Stimulated activated CD4-positive, alpha-beta T cell treated with anti-CD3 and anti-CD28 coated beads, Interleukin-1b, Interleukin-23, amount 100 ng/mL, for 4 hours (primary cell): ENCODE measurements at regions not wholly inside any gene's neighbourhood (a gene's known extent, or its start where the extent isn't known, plus 50 kb on each side); places are given as distances from the start of the nearest gene placed in this dataset.

Experiments used
- DNase-seq, 2 donors: peaks; one replicate each; pipeline ENCODE4 v3.0.0-alpha.2; 2020; ENCODE audit warnings: low read depth in 2 of 2

DNA sequence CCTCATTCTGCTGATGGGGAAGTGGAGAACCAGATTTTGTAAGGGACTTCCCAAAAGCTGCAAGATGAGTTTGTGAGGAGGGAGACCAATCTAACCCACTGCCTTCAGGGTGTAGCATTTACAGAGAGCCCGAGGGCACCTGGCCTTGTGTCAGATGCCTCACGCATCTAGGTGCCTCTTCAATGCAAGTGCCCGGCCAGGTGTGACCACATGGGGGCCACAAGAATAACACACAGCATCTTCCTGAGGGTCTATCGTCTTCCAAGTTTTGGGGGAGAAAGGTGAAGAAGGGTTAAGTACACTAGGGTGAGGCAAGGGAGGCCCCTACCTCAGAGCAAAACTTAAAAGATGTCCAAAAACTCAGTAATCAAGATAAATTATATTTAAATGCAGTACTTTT is 401.7 kb upstream of the CDH5 start:
- no peak for DNase-seq

DNA sequence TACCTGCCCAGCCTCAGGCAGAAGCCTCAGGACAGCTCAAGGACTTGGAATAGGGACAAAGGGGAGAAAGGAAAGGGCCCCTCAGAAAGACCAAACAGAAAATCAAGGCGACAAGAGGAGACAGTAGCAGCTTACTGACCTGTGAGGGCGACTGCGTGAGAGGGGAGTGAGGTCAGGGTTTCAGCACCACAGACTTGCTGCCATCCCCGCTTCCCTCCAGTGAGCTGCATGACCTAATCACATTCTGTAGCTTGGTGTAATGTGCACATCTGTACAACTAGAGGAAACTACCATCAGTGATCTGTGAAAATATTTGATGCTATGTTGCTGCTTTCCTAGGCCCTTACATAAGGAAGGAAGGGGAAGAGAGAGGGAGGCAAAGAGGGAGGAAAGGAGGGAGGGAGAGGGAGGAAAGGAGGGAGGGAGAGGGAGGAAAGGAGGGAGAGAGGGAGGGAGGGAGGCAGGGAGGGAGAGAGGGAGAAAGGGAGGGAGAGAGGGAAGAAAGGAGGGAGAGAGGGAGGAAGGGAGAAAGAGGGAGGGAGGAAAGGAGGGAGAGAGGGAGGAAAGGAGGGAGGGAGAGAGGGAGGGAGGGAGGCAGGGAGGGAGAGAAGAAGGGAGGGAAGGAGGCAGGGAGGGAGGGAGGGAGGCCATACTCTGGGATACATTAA is 404.9 kb upstream of the CDH5 start:
- DNase-seq, result no peak

DNA sequence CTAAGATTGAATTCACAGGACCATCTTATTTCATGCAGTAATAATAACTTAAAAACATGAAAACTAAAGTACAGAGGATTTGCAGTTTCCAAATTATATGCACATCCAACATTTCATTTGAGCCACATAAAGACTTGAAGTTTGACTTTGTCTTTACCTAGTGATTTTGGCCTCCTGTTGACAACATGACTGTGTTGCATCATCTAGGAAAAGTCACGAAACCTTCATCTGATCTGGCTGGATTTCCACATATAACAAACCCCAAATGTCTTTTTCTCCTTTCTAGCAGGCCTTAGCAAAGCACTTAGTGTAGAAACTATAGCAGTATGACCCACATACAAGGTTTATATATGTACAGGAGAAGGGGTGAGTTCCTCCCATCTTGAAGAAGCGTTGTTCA is 406.5 kb upstream of the CDH5 start:
- DNase-seq, result no peak

DNA sequence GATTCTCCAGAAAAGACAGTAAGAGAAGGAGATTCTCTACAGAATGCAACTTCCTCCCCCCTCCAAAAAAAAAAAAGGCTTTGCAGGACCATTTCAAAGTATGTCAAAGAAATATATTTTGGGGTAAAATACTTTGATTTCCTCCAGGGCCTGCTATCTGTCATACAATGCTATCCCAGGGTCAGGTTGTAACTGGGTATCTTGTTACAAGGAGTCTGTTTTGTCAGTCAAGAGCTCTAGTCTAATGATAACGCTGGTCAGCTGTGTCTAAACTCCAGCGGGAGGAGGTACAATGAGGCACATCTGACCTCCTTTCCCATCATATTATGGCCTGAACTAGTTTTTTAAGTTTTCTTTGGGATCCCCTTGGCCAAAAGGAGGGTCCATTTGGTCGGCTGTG is 408.4 kb upstream of the CDH5 start:
- DNase-seq, result no peak

DNA sequence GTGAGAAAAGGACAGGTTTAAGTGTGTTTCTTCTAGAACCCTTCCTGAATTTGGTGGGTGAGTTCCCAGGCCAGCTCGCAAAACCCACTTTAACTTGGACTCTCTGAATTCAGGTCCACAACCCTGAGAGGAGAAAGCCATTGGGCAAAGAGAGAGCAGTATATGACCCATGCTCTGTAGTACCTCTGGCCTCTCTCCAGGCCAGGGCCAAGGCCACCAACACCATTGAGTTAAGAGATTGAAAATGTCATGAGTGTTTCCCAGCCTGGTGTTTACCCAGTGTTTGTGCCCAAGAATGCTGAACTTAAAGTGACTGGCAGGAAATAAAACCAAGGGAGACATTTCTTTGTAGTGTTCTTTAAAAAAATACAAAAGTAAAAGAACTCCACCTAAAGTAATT is 410.4 kb upstream of the CDH5 start:
- no peak for DNase-seq

DNA sequence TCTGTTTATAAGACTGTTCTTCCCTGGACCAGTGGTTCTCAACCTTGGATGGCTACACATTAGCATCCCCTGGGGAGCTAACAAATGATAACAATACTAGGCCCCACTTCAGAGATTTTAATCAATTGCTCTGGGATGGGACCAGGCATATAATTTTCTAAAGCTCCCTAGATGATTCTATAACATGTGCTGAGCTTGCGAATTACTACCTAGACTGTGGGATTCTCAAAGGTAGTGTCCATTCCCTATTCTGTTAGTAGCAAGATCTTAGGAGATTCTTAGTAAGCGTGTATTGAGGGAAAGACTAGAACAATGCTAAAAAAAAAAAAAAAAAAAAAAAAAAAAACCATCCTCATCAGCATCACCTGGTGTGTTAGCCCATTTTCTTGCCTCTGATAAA is 412.0 kb upstream of the CDH5 start:
- no peak for DNase-seq

DNA sequence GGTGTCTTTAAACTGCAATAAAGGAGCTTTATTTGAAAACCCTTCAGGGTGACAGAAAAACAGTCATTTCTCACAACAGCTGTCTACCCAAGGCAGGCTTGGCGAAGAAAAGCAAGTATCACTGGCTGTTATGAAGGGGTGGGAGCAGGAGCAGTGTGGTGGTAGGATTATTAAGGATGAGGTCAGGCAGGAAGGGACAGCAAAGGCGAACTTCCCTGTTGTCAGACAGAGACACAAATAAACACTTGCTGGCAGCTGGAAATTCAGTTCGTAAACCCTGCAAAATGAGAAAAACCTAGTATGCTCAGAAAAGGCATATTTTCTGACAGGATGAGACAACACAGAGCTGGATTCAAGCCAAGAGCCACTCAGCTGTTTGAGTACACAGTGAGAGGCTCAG is 416.3 kb upstream of the CDH5 start:
- no peak for DNase-seq

DNA sequence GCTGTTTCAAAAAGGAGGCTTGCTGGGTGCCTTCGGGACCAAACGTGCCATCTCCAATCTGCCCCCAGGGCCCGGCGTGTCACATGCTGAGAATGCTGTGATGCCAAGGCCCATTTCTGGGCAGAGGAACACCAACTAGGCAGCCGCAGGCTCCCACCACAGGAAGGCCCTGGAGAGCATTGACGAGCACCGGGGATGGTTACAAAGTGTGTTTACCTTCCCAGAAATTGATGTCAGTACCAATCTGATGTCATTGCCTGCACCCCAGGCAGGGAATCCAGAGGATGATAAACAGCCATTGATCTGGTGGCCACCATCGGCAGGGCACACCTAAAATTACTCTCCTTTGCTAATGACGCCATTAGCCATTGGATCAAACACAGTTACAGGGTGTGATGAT is 418.1 kb upstream of the CDH5 start:
- DNase-seq, result no peak

DNA sequence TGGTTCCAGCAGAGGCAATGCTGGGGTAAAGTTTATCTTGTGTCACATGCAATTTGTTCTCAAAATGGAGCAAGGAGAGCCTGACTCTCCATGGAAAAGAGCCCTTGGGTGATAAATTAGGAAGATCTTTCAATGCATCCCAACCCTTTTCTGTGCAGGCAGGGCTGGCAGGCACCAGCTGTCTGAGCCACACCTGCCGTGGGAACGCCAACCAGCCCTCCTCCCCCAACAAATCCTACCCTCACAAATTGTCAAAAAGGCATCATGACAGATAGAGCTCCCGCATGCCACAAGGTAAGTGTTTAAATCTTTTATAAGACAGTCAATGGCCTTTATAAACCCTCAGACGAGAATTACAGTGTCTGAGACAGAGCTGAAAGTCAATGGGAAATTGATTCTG is 418.5 kb upstream of the CDH5 start:
- DNase-seq, result no peak

DNA sequence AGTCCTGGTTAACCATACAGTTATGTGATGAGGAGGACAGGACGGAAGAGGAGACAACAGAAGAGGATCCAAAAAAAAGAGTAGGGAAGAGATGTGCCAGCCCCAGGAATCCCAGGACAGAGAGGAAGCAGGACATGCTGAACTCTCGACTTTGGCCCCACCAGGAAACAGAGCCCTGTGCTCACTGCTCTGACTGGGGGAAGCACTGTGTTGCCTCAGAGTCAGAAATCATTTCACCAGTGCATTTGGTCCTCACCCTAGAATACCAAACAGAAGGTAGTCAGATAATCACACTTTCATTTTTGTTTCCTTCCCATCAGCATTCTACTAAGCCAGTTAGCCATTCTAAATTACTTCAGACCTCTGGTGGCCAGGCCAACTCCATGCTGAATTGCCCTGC is 421.0 kb upstream of the CDH5 start:
- DNase-seq, result no peak

DNA sequence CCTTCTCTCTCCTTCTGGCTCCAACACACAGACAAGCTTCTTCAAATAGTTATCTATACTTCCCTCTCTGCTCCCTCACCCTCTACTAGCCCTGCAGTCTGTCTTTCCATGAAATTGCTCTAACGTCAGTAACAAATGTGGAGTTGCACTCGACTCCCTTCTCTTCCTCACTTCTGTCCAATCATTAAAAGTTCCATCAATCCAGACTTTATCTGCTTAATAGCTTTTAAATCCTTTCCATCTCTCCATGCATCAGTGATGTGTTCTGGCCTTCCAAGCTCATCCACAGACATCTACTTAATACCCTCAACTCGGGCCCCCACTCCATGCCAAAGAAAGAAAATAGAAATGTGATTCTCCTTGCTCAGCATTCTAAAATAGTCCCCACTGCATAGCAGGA is 422.1 kb upstream of the CDH5 start:
- DNase-seq, result no peak

DNA sequence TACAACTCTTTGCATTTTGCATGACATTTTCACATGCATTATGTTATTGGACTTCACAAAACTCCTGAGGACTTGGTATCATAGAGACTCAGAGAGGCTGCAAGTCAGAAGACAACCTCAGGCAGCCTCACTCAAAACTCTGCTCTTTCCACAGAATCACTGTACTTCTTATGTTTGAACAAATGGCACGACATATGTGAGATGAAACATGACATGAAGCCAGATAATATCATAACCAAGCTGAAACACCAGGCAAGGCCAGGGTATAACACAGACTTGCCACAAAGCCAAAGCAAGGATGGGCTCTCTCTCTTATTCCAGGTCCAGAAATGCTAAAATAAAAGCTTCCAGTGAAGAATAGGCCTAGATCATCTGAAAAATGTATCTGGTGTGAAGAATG is 425.8 kb upstream of the CDH5 start:
- no peak for DNase-seq

DNA sequence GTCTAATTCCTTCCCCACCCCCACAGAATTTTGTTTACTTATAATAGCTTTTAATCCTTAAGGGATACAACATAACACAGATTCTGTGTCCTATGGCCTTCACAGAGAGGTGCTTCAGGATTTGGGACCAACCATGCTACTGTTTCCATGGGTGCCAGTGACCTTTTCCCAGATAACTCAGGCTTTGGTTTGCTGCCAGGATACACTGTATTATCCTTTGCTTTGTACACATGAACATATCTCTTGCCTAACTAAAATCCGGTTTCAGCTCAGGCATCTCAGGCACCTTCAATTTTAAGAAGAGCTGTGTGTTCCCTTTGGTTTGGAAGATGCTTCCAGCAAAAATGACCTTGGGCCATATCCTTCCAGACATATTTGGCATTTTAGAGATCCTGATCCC is 428.4 kb upstream of the CDH5 start:
- DNase-seq, result no peak

DNA sequence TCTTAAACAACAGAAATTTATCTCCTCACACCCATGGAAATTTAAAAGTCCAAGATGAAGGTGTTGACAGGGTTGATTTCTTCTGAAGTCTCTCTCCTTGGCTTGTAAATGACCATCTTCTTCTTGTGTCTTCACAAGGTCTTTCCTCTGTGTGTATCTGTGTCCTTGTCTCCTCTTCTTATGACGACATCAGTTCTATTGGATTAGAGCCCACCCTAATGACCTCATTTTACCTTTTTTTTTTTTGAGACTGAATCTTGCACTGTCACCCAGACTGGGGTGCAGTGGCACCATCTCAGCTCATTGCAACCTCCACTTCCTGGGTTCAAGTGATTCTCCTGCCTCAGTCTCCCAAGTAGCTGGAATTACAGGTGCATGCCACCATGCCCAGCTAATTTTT is 429.0 kb upstream of the CDH5 start:
- no peak for DNase-seq

DNA sequence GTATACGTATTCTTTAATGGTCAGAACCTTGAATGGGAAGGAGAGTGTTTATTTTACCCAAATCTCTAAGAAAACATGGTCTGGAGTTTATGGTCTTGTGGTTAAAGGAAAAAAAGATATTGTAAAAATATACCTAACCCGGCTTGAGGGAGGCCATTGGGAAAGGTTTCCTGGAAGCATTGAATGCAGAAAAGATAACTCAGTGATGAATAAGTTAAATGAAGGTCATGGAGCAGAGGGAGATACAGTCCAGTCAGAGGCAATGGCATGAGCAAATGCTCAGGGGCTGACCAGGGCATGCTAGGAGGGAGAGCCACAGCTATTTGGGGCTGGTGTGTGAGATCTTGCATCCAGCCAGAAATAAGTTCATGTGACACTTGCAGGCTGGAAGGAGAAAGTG is 430.4 kb upstream of the CDH5 start:
- DNase-seq, result no peak

DNA sequence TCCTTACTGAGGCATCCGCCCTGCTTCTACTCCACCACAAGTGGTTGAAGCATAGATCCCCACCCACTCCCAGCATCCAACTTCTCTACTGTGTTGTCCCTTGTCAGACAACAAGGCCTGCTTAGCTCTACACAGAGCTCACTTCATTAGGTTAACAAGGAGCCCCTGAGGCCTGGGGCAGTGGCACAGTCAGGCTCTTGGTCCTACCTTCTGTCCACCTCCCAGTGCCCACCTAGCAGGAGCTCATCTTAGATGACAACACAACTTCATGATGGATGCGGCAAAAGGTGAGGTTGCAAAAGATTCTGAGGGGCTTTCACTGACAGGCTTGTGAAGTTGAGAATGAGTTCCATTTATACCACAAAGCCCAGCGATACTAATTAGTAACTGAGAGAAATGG is 432.0 kb upstream of the CDH5 start:
- DNase-seq, result no peak

DNA sequence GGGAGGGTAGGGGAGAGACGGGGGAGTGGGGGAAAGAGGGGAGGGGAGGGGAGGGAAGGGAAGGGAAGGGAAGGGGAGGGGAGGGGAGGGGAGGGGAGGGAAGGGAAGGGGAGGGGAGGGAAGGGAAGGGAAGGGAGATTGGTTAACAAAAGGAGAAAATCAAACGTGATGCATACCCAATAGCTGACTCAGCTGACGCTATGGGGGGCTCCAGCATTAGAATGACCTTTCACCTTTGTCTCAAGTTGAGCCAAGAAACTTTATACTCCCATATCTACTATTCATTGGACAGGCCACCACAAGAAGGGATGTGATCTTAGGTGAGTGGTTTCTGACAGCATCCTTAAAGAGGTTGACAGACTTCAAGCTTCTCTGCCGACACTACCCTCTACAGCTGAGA is 432.8 kb upstream of the CDH5 start:
- no peak for DNase-seq

DNA sequence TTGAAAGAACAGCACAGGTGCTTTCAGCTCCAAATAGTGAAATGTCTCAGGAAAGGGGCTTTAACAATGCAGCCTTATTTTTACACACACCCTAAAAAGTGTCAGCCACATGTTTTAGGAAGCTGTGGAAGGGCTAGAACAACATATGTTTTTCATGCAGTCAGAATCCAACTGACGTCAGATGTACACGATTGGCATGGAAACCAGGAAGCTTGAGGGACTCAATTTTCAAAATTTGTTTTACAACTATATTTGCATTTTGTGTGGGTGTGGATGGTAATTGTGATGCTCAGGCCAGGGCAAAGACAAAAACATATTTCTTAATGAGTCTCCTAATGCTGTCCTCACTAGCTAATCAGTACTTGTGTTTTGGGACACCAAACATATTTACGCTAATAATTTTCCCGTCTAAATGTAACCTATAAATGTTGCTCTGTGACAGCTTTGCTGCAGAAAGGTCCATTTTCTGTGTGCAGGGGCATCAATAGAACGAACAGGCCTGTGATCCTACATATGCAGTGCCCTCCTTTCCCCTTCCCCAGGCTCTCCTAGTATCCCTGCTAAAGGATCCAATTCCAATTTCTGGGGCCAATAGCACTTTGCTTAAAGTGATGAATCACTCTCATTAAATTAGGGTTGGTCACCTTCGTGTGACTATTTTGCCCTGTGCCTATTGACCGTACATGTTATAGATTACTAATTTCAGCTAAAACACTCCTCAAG is 434.0 kb upstream of the CDH5 start:
- no peak for DNase-seq

DNA sequence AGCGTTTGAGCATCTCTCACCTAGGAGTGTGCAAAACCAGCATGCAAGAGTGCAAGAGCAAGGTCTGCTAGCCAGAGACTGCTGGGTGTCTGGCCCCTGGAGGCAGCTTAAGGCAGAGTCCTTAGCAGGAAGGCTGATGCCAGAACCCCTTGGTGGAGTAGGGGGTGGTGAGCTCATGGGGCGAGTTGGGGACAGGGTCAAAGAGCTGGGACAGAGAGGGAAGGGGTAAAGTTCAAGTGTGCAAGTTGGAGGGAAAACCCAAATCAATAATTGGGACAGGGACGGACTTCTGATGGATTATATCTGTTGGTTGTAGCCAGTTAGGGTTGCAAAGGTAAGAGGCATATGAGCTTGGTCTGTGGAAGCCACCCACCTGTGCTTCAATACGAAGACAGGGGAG is 443.6 kb upstream of the CDH5 start:
- no peak for DNase-seq

DNA sequence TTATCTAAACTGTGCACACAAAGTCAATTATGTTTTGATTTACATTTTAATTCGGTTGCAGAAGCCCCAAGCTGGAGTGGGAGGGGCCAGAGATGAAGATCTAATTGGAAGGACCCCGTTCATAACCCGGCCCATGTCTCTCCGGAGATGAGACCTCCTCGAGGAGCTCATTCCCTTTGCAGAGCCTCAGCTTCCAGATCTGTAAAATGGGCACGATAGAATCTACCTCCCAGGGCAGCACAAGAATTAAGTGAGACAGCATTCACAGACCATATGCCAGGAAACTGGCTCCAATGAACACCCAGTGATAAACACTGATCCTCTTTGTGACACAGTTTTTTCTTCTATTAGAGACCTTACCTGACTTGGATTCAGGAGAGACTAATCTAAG is 446.5 kb upstream of the CDH5 start:
- DNase-seq, result no peak

DNA sequence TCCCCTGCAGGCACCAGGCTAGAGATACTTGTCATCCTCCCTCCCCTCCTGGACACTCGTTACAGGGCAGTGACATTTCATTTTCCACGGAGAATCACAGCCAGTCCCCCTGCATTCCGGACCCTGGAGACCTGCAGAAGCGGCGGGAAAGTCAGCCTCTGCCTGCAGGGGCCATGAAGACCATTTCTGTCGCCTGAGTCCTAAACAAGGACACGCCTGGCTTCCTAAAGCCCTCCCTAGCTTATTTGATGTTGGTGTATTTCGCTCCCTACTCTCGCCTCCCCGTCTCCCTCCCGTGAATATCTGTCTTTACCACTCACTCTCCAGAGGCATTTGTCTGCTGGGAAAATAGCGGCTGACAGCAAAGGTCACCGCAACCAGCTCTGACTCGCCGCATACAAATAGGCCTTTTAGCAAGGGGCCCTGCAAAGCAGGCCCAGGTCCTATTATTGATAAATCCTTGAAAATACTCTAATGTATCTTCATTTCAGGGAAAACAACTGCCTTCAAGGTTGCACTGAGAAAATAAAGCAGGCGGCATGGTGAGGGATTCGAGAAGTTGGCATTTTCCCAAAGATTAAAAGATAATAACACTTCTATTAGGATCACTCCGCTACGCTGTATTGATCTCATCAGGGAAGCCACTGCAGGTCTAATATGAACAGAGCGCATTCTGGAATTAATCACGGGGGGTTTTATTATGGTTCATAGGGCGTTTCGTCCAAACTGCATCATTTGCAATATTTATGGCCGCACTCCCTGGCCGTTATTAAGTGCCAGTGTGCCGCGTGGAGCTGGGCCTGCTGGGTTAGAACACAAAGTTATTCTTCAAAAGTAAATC is 447.1 kb upstream of the CDH5 start:
- DNase-seq, result no peak

DNA sequence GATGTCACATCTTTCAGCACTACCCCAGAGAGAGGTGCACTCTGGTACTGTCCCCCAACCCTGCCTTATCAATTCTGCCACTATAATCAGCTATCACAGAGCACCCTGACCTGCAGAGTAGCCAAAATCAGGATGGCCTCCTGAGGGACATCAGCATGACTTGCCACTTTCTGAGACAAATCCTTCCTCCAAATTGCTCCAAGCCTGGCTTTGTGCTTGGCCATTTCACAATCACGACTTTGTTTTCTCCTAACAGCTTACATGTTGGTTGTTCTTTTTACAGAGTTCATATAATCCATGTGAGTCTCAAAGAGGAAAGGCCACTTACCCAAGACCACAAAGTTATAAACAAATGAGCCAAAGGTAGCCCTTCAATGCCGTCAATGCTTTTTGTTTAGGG is 449.0 kb upstream of the CDH5 start:
- no peak for DNase-seq

DNA sequence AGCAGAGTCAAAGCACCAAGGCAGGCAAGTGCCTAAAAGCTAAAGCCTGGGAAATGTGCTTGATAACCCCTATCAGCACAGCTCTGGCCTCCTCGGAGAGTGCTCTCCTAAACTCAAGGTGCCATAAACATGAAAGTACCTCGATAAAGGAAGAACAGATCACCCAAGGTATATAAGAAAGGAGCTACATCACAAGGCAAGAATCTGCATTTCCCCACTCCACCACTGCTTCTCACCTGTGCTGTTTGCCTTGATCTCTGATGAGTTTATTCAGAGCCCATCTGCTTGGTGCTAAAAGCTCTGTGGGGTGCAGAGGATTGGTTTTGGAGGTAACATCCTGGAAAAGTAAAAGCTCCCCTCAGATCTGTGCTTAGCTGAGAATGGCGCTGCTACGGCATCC is 449.5 kb upstream of the CDH5 start:
- DNase-seq, result no peak
